Vagina (tissue), 2 donors: ENCODE measurements at regions not wholly inside any gene's neighbourhood (a gene's known extent, or its start where the extent isn't known, plus 50 kb on each side); places are given as distances from the start of the nearest gene placed in this dataset.
A peak's percentile ranks its signal among the peaks of the same experiment; 100 is the strongest.

Experiments used
- DNase-seq, 2 donors: peaks; one replicate each; pipeline ENCODE4 v3.0.0-alpha.2; 2017; ENCODE audit errors: extremely low spot score in 2 of 2
- H3K27ac ChIP-seq: fragments of 200-600 bp; sonication (generic); one replicate; pipeline ENCODE4 v1.5.1; 2019
- H3K27me3 ChIP-seq: fragments of 200-600 bp; sonication (generic); one replicate; pipeline ENCODE4 v1.5.1; 2019
- H3K36me3 ChIP-seq, 2 donors: fragments of 200-600 bp; sonication (generic); one replicate each; pipeline ENCODE4 v1.5.1; 2017 to 2019
- H3K4me1 ChIP-seq: fragments of 200-600 bp; sonication (generic); one replicate; pipeline ENCODE4 v1.5.1; 2019
- H3K4me3 ChIP-seq, 2 donors: fragments of 200-600 bp; sonication (generic); 1 replicate in 1 of 2; 2 replicates in 1 of 2; pipeline ENCODE4 v1.5.1; 2016 to 2019
- H3K9me3 ChIP-seq: fragments of 200-600 bp; sonication (generic); one replicate; pipeline ENCODE4 v1.5.1; 2019
- POLR2A ChIP-seq, 2 donors: fragments of 450-650 bp; IDR thresholded peaks; one replicate each; pipeline ENCODE4 v1.6.1; 2017; ENCODE audit warnings: antibody characterized with exemption in 2 of 2, mild to moderate bottlenecking in 2 of 2, moderate library complexity in 2 of 2
- POLR2AphosphoS5 ChIP-seq, 2 donors: sonication (generic); formaldehyde crosslinking; IDR thresholded peaks; one replicate each; pipeline ENCODE4 v1.9.0; 2017; ENCODE audit warnings: antibody characterized with exemption in 2 of 2, mild to moderate bottlenecking in 2 of 2, low read depth in 1 of 2; ENCODE audit not compliant: insufficient read depth in 1 of 2
- intact Hi-C: fragments of 100-400 bp; cut with DNase I; formaldehyde crosslinking; loops from one replicate; pipeline ENCODE4 v1.15.1; 2023
- TF ChIP-seq, protein P1 (sequence below), 3 experiments: fragments of 450-650 bp in 2 of 3; fragments of 200-600 bp in 1 of 3; sonication (generic) in 1 of 3; IDR thresholded peaks; one replicate each; pipeline ENCODE4 v1.5.1; 2017 to 2019; ENCODE audit warnings: antibody characterized with exemption in 3 of 3, mild to moderate bottlenecking in 2 of 3, moderate library complexity in 2 of 3

DNA sequence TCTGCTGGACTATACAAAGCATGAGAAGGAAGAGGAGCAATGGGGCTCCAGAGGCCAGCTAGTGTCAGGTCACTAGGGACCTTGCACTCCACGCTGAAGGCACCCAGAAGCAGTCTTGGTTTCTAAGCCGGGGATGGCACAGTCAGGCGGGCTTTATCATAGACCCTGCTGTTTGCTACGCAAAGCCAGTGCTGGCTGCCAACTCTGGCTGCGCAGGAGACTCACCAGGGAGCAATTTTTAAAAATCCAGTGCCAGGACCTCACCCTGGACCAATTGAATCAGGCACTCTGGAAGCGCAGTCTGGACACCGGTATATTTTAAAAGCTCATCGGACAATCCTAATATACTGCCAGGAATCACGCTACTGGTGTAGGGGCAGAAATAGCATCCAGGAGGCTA is 368.5 kb upstream of the XYLT1 start:
- Histone ChIP-seq H3K4me3 (no peak overlapping the region), H3K9me3 (no peaks in the 10 kb centered on the region), H3K4me1 (no peaks in the 10 kb centered on the region), H3K27me3 (no peaks in the 10 kb centered on the region), H3K36me3 (no peaks in the 10 kb centered on the region), H3K27ac (no peak overlapping the region)
- DNase-seq, result peak in 1 of 2 donors; percentile 40
- intact Hi-C loops, result no loop called here
- no peak for TF ChIP-seq POLR2AphosphoS5 (IDR thresholded peaks at IDR 0.05; ENCODE audit: insufficient read depth in 1 of 2, low read depth in 1 of 2)
- TF ChIP-seq, protein P1, sequence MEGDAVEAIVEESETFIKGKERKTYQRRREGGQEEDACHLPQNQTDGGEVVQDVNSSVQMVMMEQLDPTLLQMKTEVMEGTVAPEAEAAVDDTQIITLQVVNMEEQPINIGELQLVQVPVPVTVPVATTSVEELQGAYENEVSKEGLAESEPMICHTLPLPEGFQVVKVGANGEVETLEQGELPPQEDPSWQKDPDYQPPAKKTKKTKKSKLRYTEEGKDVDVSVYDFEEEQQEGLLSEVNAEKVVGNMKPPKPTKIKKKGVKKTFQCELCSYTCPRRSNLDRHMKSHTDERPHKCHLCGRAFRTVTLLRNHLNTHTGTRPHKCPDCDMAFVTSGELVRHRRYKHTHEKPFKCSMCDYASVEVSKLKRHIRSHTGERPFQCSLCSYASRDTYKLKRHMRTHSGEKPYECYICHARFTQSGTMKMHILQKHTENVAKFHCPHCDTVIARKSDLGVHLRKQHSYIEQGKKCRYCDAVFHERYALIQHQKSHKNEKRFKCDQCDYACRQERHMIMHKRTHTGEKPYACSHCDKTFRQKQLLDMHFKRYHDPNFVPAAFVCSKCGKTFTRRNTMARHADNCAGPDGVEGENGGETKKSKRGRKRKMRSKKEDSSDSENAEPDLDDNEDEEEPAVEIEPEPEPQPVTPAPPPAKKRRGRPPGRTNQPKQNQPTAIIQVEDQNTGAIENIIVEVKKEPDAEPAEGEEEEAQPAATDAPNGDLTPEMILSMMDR (IDR thresholded peaks at IDR 0.05), result no peak
- no peak for TF ChIP-seq POLR2A (IDR thresholded peaks at IDR 0.05)

DNA sequence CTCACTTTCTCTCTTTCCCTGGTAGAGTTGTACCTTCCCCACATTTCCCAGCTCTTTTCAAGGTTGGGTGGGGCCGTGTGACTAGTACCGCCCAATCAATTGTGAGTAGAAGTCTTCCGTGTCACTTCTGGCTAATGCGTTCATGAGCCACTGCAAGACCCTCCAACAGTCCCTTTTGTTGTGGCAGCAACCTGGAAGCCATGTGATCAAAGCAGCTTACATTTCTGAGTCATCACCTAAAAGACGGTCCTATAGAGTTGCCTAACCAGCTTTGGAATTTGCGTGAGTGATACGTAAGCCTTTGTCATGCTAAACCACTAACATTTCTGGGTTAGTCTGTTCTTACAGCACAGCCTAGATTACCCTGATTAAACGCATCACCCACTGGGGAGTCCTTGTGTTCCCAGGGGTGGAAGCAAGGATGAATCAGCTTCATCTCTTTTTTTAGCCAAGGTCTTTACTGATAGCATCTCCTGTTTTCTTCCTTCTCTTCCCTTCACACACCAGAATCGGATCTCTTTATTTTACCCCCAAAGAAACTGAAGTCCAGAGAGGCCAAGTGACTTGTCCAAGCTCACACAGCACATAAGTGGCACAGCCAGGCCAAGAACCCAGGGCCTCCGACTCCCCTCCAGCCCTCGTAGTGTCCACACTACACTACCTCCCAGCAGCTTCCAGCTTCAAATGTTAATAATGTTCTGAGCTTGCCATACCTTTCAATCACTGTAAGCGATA is 366.3 kb upstream of the XYLT1 start:
- intact Hi-C loops, result no loop called here
- peak in 1 of 2 donors; percentile 95 for DNase-seq
- Histone ChIP-seq H3K4me1 (no peaks in the 10 kb centered on the region), H3K36me3 (no peaks in the 10 kb centered on the region), H3K4me3 (no peak overlapping the region), H3K27me3 (no peaks in the 10 kb centered on the region), H3K9me3 (no peaks in the 10 kb centered on the region), H3K27ac (no peak overlapping the region)
- TF ChIP-seq POLR2AphosphoS5 (IDR thresholded peaks at IDR 0.05; ENCODE audit: insufficient read depth in 1 of 2, low read depth in 1 of 2) (no peak), POLR2A (IDR thresholded peaks at IDR 0.05) (no peak)
- TF ChIP-seq, protein P1 (IDR thresholded peaks at IDR 0.05), result no peak

DNA sequence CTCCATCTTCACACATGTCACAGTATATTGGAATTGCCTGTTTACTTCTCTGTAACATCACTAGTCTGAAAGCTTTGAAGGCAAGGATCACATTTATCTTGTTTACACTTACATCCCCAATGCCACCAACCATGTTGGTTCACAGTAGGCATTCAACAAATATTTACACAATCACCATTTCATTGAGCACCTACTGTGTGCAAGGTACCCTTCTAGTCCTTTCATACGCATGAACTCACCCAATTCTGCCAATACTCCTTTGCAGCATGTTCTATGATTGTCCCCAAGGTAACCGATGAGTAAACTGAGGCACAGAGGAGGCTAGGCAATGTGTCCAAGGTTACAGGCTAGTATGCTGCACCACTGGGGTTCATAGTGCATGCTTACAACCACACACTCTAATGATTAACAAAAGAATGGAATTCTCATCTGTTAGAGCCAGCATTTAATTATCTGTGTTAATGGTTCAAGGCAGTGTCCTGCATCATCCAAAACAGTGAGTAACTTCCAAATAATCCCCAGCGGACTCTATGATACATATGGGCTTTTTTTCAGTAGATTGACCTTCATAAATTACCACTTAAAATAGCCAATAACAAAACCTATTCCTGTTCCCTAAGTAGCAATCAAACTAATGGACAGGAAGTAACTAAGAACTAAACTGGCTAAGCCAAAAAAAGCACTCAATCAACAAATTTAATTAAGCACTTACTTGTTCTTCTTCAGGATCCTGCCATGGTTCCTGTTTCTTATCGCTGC is 364.5 kb upstream of the XYLT1 start:
- H3K36me3 ChIP-seq, result no peaks in the 10 kb centered on the region
- no peak overlapping the region for H3K4me3 ChIP-seq
- no peak for DNase-seq
- intact Hi-C loops, result no loop called here
- H3K4me1 ChIP-seq, result peaks cover 2% of the 10 kb centered on the region
- H3K9me3 ChIP-seq, result no peaks in the 10 kb centered on the region
- no peak overlapping the region for H3K27ac ChIP-seq
- TF ChIP-seq, protein P1 (IDR thresholded peaks at IDR 0.05), result no peak
- TF ChIP-seq POLR2A (IDR thresholded peaks at IDR 0.05), result no peak
- no peak for TF ChIP-seq POLR2AphosphoS5 (IDR thresholded peaks at IDR 0.05; ENCODE audit: insufficient read depth in 1 of 2, low read depth in 1 of 2)
- H3K27me3 ChIP-seq, result no peaks in the 10 kb centered on the region

DNA sequence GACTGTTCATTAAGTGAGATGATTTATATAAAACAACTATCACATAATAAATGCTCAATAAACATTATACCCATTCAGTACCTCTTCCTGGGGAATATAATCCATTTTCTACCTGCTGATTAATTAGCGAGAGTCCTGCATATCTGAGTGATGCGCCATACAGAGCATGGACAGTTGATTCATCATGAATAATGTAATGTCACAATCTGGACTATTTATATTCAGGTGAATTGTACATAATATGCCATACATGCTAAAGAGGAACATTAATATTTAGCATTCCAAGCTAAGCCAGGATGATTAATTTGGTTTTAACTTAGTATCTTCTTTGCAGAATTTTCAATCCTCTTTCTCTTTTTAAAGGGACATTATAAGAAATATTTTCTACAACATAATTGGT is 362.0 kb upstream of the XYLT1 start:
- no peak for DNase-seq

More for the DNA sequence above, 362.0 kb upstream of the XYLT1 start:
- Histone ChIP-seq H3K27ac (no peak overlapping the region), H3K4me3 (no peak overlapping the region), H3K9me3 (no peaks in the 10 kb centered on the region), H3K36me3 (no peaks in the 10 kb centered on the region), H3K4me1 (peaks cover 18% of the 10 kb centered on the region), H3K27me3 (no peaks in the 10 kb centered on the region)
- intact Hi-C loops, result no loop called here
- no peak for TF ChIP-seq POLR2A (IDR thresholded peaks at IDR 0.05)
- no peak for TF ChIP-seq POLR2AphosphoS5 (IDR thresholded peaks at IDR 0.05; ENCODE audit: insufficient read depth in 1 of 2, low read depth in 1 of 2)
- TF ChIP-seq, protein P1 (IDR thresholded peaks at IDR 0.05), result no peak
